Jurkat, Clone E6-1 (cell line): ENCODE measurements at regions not wholly inside any gene's neighbourhood (a gene's known extent, or its start where the extent isn't known, plus 50 kb on each side); places are given as distances from the start of the nearest gene placed in this dataset.
"Not testable (repeated sequence)": the region's sequence is repeated elsewhere in the genome, so short reads cannot be mapped to it uniquely, and the experiment has no call there.

ENCODE experiments used
- DNase-seq: peaks from one replicate; pipeline ENCODE4 v3.0.0-alpha.2; 2011; ENCODE audit warnings: low read depth, low spot score
- H3K4me3 ChIP-seq: 2 replicates; pipeline ENCODE4 v1.5.1; 2011; ENCODE audit warnings: mild to moderate bottlenecking, low read length, control low read depth, moderate library complexity

DNA sequence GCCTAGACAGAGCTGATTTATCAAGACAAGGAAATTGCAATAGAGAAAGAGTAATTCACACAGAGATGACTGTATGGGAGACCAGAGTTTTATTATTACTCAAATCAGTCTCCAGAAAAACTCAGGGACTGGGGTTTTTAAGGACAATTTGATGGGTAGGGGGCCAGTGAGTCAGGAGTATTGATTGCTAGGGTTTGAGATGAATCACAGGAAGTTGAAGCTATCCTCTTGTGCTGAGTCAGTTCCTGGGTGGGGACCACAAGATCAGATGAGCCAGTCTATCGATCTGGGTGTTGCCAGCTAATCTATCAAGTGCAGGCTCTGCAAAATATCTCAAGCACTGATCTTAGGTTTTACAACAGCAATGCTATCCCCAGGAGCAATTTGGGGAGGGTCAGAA lies 87.4 kb upstream of the TGIF2LY start:
- H3K4me3 ChIP-seq, DNase-seq: not testable (repeated sequence)

DNA sequence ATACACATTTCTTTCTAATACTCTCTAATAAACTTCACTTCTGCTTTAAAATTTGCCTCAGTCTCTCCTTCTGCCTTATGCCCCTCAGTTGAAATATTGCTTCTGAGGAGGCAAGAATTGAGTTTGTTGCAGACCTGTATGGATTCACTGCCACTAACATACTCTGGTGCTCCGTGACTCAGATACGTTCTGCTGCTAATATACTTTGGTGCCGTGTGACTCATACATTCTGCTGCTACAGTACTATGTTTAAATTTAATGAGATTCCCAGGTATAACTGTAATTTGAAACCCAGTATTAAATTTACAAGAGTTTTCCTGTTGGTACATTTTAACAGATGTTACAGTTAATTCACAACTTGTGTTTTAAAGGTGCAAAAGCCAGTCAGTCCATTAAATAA lies 84.3 kb upstream of the TGIF2LY start:
- DNase-seq: not testable (repeated sequence)

DNA sequence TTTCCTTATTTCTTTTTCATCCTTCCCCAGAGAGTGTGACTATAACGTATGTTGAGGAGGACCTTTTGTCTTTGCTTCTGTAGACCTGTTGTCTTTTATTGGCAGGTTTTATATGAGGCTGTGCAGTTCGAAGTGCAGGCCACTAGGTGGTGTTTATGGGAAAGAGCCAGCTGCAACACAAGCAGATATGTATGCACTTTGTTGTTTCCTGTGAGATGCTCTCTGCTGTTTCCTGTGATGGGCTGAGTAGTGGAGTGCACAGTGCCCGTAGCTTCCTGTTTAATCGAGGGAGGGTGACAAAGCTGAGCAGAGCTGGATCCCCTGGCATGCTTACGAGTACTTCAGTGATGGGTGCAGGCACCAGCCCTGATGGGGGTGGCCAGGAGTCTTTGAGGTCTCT lies 51.8 kb upstream of the TGIF2LY start:
- peak; percentile 68 for DNase-seq
- H3K4me3 ChIP-seq: not testable (repeated sequence)

More for the DNA sequence above, 84.3 kb upstream of the TGIF2LY start:
- not testable (repeated sequence) for H3K4me3 ChIP-seq
